HG03457 (cell line): ENCODE measurements at regions not wholly inside any gene's neighbourhood (a gene's known extent, or its start where the extent isn't known, plus 50 kb on each side); places are given as distances from the start of the nearest gene placed in this dataset.

Source experiments
- ATAC-seq: cut with Tn5 transposase; IDR thresholded peaks from one replicate; pipeline ENCODE4 v1.9.1; 2021; ENCODE audit warnings: moderate number of reproducible peaks; ENCODE audit not compliant: unreplicated experiment

DNA sequence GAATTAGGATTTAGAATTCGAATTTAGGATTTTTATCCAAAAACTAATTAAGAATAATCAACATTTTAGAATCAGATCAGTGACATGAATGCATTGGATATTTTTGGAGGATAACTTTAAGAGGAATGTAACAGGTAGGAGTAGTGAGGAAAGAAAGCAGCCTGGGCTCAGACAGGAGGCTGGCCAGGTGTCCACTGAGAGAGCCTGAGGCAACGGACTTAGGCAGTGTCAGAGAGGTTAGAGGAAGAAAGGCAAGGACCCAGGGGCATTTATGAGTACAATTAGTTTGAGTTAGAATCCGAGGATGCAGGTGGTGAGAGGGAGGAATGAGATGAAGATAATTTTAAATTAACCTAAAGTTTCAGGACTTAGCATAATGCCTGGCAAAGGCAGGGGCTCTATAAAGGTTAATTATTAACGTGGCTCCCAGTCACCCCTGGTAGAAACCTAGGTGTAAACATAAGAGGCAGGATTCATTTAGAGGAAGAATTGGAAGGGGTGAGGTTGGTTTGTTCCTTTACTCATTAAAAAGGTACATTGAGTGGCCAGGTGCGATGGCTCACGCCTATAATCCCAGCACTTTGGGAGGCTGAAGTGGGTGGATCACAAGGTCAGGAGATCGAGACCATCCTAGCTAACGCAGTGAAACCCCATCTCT is 507.1 kb downstream of the TMEM182 start:
- no peak for ATAC-seq

GRCh38 chr2:103276869-103277268 is 515.0 kb downstream of the TMEM182 start:
- ATAC-seq = no peak

DNA sequence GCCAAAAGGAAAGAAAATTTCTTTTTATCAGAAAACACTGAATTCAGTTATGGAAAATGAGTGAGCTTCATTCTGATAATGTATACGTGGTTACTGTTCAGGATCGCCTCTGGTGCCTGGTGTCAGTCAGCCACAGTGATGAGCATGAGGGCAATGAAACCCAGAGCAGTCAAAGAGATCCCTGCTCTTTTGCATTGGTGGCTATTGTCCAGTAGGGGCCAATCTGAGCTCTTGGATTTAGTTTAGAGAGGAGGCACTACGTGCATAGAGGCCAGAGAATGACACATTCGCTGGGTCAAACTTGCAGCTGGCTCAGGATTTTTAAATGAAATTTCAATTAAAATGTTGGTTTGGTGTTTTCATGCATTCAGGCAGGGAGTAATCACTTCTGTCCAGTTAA is 522.9 kb downstream of the TMEM182 start:
- no peak for ATAC-seq

- no peak for ATAC-seq
Observed at GRCh38 chr2:103285354-103285753, 523.5 kb downstream of the TMEM182 start.

GRCh38 chr2:103287746-103288145 is 525.9 kb downstream of the TMEM182 start:
- no peak for ATAC-seq

DNA sequence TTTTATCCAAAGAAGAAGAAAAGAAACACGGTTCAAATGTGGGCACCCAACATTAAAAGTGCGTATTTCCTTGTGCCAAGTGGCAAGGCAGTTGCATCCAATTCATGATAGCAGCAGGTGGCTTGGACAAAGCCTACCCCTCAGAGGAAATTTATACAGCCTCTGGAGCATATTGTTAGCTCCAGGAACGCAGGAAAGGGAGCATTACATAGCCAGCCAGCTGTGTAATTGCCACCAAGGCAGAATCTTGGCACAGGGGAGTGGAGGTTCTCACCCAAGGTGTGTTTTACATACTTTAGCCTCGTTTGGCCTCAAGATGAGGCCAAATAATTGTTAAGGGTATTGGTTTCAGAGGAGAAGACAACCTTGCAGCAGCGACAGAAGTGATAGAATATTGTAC is 526.9 kb downstream of the TMEM182 start:
- ATAC-seq = no peak

- no peak for ATAC-seq
Observed at GRCh38 chr2:103289105-103289725, 527.4 kb downstream of the TMEM182 start.

DNA sequence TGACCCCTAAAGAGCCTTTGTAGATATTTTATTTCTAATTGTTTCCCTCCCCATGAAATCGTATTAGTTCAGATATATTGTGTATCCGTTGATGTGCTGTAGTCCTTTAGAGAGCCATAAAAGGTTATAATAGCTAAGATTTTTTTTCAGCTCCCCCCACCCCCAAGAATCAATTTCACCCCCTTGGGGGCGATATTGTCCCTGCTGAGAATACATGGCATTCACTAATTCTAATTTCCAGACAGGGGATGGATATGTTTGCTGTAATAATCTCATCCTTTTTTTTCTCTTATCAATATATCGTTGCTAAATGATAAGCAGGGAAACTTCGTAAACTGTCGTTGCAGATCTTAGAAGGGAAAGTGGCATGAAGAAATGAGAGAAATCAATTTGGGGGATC is 530.7 kb downstream of the TMEM182 start:
- ATAC-seq = no peak

DNA sequence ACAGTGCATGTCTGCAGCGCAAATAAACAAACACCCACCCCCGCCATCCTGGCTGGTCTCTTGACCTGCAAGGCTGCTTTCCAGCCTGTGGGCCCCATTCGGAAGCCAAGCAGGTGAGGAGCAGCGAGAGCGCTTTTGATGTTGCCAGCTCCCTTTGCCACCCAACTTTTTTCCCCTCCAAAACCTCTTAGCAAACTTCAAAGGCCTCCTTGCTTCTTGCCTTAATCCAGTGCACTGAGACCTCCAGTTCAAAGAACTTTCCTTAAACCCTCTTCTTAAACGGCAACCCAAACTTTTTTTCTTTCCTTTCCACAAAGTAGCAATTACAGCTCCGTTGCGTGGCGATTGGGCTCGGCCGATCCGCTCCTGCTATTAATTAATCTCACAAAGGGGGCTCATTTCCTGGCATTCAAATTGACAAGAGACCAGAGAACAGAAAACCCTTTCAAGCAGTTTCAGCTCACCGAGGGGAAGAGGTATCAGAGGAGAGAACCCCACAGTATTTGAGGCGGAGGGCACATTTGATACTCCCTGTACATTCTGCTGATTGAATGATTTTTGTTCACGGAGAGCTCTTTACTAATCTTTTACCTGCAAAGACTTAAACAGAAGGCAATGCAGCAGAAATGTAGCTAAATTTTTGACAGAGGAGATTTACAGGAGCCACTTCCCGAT is 531.4 kb downstream of the TMEM182 start:
- ATAC-seq = no peak

DNA sequence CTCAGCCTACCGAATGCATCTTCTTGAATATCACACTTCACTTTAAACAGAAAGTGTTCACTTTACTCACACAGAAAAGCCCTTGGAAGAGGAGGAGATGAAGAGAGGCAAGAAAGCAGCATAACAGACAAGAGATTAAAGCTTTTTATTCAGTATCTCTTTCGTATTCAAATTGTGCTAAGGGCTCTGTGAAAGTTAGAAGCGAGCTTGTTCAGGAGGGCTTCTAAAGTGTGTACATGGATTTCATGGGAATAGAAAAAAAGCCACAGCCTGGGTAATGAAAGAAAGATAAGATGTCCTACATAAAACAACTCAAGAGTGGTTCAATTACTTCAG is 531.9 kb downstream of the TMEM182 start:
- ATAC-seq = no peak

DNA sequence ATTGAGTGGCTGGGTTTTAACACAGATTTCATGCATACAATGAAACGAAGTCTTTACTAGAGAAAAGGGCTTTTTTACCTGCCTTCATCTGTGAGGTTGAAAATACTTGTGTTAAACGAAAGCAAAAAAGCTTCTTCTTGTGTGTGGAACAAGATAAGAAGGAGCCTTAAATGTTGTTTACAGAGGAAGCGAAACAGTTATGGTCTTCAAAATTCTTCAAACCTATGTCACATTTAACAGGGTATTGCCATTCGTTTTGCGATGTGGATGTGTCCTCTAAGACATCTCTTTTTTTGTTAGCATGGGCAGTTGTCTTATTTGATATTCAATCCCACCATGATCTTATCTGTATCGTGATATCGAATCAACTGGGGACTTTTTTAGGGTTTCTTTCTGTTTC is 532.6 kb downstream of the TMEM182 start:
- ATAC-seq = no peak

DNA sequence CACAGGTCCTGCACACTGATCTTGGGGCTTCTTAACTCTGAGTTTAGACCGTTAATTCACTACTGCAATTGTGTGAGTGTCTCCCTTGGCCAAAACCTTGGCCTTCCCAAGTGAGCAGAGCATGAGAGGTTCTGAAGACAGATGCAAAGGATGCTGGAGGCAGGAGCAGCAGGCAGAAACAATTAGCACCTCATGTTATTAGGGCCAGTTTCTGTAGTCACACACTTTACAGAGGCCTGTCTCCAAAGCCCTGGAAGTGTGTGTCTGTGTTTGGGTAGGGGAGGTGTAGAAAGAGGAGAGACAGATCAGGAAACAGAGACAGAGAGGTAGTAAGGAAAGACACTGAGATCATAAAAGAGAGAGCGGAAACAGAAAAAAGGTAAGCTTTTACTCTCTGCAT is 533.8 kb downstream of the TMEM182 start:
- ATAC-seq = no peak

GRCh38 chr2:103324671-103325070 is 562.8 kb downstream of the TMEM182 start:
- no peak for ATAC-seq

GRCh38 chr2:103327386-103327785 is 565.6 kb downstream of the TMEM182 start:
- no peak for ATAC-seq

DNA sequence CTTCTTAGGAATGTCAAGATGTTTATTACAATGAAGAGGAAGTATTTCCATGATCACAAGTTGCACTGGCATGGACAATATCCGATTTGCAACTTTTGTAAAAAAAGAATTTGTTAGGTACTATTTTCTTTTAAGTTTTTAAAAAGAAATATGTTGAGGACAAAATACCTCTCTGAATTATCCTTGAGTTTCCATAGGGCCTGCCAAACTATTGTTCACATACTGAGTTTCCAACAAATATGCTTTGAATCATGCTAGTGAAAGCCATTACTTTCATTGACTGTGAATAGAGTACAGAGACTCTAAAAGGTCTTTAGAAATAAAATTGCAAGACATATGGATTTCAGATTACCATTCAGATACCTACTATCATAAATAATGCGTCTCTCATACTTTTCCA is 566.1 kb downstream of the TMEM182 start:
- ATAC-seq = no peak

DNA sequence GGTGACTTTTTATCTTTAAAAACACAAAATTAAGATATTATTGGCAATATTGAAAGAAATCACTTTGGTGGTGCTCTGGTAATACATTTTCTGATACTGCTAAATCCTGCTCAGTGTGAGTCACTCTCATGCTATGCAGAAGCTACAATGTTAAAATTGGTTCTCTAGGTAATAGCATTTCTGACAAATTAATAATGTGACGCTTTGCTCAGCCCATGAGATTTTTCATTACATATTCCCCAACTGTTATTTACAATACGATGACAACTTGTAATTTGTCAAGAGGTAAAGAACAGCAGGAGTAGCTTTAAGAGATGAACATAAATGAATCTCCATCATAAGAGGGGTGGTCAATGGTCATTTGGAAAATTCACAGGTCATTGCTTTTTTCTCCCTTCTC is 573.6 kb downstream of the TMEM182 start:
- no peak for ATAC-seq

DNA sequence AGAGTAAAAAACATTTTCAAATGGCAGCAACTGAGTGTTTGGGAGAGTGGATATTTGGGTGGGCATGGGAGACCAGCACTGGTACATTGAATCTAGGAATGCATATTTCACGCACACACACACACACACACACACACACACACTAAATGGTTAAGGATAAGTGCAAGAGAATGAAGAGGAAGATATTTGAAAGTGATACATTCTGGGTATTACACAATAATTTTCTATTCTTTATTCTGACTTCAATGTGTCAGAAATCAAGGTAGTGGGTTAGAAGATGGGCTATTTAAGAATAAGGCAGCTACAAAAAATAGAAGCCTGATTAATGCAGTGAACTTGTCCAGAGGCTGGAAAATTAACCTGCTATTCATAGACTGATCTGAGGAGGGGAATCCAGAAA is 577.0 kb downstream of the TMEM182 start:
- no peak for ATAC-seq

GRCh38 chr2:103346780-103347179 is 584.9 kb downstream of the TMEM182 start:
- no peak for ATAC-seq

DNA sequence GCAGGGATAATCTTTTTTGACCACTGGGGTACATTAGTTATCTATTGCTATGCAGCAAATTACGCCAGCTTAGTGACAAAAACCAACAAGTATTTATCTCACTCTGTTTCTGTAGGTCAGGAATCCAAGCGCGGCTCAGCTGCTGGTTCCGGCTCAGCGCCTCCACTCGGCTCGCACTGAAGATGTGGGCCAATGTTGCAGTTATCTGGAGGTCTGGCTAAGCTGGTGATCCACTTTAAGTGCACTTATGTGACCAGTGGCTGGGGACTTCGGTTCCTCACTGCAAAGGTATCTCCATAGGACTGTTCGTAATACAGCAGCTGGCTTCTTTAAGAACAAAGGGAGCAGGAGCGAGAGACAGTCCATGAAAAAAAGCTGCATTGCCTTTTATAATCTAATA is 591.9 kb downstream of the TMEM182 start:
- no peak for ATAC-seq

DNA sequence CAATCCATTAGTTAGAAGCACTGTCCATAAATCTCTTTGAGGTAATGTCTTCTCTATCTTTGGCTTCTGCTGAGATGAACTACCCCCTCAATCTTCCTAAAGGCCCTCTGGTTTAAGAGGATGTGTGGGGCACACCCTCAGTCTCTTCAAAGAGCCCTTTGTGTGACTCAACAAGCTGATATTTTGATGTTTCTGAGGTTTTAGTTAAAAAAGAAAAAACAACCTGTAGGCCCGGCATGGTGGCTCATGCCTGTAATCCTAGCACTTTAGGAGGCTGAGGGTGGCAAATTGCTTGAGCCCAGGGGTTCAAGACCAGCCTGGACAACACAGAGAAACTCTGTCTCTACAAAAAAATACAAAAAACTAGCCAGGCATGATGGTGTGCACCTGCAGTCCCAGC is 593.5 kb downstream of the TMEM182 start:
- ATAC-seq = no peak

DNA sequence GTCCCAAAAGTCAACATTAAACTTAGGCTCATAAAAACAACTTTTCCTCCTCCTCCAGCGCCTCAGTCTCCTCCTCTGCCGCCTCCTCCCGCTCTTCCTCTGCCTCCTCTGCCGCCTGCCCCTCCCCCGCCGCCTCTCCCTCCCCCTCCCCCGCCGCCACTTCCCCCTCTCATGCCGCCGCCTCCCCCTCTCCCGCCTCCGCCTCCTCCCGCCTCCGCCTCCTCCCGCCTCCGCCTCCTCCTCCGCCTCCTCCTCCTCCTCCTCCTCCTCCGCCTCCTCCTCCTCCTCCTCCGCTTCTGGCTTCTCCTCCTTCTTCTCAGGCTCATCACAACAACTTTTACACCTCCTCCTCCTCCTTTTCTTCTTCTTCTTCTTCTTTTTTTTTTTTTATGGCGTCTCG is 599.9 kb downstream of the TMEM182 start:
- no peak for ATAC-seq

- ATAC-seq = no peak
Observed at GRCh38 chr2:103363639-103364038, 601.8 kb downstream of the TMEM182 start.

- no peak for ATAC-seq
Observed at GRCh38 chr2:103364177-103364576, 602.3 kb downstream of the TMEM182 start.
